NCI-H1436 treated with DMSO at 0.1 percent for 48 hours (cell line): ENCODE measurements at regions not wholly inside any gene's neighbourhood (a gene's known extent, or its start where the extent isn't known, plus 50 kb on each side); places are given as distances from the start of the nearest gene placed in this dataset.

Source experiments
- DNase-seq: peaks from one replicate; lab custom pipeline; 2025; lab: John Stamatoyannopoulos, UW

DNA sequence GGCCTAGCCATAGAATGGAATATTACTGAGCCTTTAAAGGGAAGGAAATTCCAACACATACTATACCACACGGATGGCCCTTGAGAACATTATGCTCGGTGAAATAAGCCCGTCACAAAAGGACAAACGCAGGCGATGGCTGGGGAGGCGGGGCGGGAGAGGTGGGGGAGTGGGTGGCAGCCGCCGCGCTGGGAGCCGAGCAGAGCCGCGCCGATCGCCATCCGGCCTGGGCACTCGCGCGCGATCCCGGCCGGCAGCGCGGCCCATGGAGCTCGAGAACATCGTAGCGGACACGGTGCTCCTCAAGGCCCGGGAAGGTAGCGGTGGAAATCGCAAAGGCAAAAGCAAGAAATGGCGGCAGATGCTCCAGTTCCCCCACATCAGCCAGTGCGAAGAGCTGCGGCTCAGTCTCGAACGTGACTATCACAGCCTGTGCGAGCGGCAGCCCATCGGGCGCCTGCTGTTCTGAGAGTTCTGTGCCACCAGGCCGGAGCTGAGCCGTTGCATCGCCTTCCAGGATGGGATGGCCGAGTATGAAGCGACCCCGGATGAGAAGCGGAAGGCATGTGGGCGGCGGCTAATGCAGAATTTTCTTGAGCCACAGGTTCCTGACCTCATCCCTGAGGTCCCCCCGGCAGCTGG, 140.1 kb downstream of the ZDHHC20 start:
- DNase-seq, result no peak

DNA sequence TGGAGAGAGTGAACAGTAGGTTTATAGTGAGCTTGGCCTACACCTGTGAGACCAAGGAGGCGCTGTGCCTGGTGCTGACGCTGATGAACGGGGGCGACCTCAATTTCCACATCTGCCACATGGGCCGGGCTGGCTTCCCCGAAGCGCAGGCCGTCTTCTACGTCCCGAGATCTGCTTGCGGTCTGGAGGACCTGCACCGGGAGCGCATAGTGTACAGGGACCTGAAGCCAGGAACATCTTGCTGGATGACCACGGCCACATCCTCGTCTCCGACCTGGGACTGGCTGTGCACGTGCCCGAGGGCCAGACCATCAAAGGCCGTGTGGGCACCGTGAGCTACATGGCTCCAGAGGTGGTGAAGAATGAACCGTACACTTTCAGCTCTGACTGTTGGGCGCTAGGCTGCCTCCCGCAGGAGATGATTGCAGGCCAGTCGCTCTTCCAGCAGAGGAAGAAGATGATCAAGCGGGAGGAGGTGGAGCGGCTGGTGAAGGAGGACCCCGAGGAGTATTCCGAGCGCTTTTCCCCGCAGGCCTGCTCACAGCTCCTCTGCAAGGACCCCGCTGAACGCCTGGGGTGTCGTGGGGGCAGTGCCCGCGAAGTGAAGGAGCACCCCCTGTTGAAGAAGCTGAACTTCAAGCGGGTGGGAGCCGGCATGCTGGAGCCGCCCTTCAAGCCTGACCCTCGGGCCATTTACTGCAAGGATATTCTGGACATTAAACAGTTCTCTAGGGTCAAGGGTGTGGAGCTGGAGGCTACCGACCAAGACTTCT, 139.0 kb downstream of the ZDHHC20 start:
- no peak for DNase-seq

DNA sequence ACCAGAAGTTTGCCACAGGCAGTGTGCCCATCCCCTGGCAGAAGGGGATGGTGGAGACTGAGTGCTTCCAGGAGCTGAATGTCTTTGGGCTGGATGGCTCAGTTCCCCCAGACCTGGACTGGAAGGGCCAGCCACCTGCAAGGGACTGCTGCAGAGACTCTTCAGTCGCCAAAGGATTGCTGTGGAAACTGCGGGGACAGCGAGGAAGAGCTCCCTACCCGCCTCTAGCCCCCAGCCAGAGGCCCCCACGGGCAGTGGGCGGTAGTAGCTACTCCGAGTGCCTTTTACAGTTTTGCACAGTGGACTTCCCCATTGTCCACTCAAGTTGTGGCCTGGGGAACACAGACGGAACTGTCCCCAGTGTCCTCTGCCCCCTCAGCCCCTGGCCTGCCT, 138.5 kb downstream of the ZDHHC20 start:
- no peak for DNase-seq

DNA sequence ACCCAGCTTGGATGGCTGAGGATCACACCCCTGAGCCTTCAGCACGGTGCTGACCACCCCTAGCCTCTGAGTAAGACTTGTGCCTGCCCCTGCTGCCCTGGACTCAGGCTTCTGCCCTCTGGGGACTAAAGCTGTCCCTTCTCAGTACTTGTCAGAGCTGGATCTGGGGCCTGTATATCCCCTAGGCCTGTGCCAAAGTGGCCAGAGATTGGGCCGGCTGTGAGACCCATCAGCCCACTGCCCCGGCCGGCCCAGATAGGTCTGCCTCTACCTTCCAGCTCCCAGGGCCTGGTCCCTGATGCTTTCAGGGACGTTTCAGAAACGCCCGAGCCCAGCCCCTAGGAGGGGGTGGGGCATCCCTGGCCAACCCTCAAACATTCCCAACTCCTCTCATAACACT, 137.8 kb downstream of the ZDHHC20 start:
- no peak for DNase-seq

DNA sequence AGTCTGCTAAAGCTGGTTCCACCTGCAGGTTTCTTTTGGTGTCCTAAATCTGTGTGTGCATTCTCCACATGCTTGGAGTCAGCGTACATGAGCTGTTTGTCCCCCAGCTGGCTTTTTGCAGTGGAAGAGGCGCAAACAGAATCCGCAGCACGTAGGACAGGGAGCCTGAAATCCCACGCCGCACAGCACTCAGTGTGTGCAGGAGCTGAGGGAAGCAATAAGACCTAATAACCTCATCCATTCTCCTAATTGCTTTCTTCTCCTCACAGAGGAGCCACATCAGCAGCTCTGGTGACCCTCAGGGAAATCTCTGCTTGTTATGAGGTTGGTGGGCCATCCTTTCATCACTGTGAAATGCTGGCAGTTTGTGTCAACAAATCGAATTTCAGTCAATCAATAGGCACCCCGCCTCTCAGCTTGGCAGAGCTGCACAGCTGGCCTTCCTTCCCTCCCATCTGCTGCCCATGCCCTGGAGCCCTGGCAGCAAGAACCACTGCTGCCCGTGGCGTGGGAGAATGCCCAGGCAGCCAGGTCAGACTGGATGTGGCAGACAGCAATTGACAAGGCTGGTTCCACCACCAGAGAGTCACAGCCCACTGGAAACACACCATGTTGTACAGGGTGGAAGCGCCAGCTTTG, 136.7 kb downstream of the ZDHHC20 start:
- DNase-seq, result no peak
